Upper lobe of left lung (tissue), 4 donors: ENCODE measurements at regions not wholly inside any gene's neighbourhood (a gene's known extent, or its start where the extent isn't known, plus 50 kb on each side); places are given as distances from the start of the nearest gene placed in this dataset.

Experiments used
- CTCF ChIP-seq, 6 experiments: fragments of 450-650 bp in 4 of 6; fragments of 200-600 bp in 2 of 6; sonication (generic) in 2 of 6; IDR thresholded peaks; one replicate each; pipeline ENCODE4 v1.5.1; 2016 to 2019; ENCODE audit warnings: antibody characterized with exemption in 6 of 6
- POLR2A ChIP-seq, 4 donors: fragments of 450-650 bp; IDR thresholded peaks; one replicate each; pipeline ENCODE4 v1.5.1; 2016 to 2017; ENCODE audit warnings: antibody characterized with exemption in 4 of 4, mild to moderate bottlenecking in 2 of 4
- POLR2AphosphoS5 ChIP-seq, 2 donors: sonication (generic); formaldehyde crosslinking; IDR thresholded peaks; one replicate each; pipeline ENCODE4 v1.5.1; 2017; ENCODE audit warnings: antibody characterized with exemption in 2 of 2

GRCh38 chr12:130093380-130093779, 68.9 kb upstream of the FZD10 start:
- TF ChIP-seq POLR2AphosphoS5 (IDR thresholded peaks at IDR 0.05) = no peak
- no peak for TF ChIP-seq CTCF (IDR thresholded peaks at IDR 0.05)
- TF ChIP-seq POLR2A (IDR thresholded peaks at IDR 0.05) = no peak
